ENCODE measurements at regions not wholly inside any gene's neighbourhood (a gene's known extent, or its start where the extent isn't known, plus 50 kb on each side); places are given as distances from the start of the nearest gene placed in this dataset.
A peak's percentile ranks its signal among the peaks of the same experiment; 100 is the strongest.
"Not testable (repeated sequence)": the region's sequence is repeated elsewhere in the genome, so short reads cannot be mapped to it uniquely, and the experiment has no call there.

GRCh38 chr4:60463857-60464502, 736.1 kb upstream of the ADGRL3 start:
- peaks cover 14% of the 10 kb centered on the region for H3K9me3 Mint-ChIP-seq
- no peak overlapping the region for H3K4me3 Mint-ChIP-seq
- H3K27ac Mint-ChIP-seq, result no peak overlapping the region
- H3K27me3 Mint-ChIP-seq, result no peaks in the 10 kb centered on the region
- TF ChIP-seq CTCF (conservative IDR thresholded peaks at IDR 0.05), result peak; percentile 32
- H3K36me3 Mint-ChIP-seq, result no peaks in the 10 kb centered on the region
- no peaks in the 10 kb centered on the region for H3K4me1 Mint-ChIP-seq (ENCODE audit: unreplicated experiment)
- no peak for DNase-seq (ENCODE audit: extremely low spot score, unreplicated experiment)

- no peaks in the 10 kb centered on the region for H3K27me3 Mint-ChIP-seq
- H3K36me3 Mint-ChIP-seq, result no peaks in the 10 kb centered on the region
- no peak for TF ChIP-seq CTCF (conservative IDR thresholded peaks at IDR 0.05)
- H3K4me1 Mint-ChIP-seq (ENCODE audit: unreplicated experiment), result no peaks in the 10 kb centered on the region
- H3K9me3 Mint-ChIP-seq, result no peaks in the 10 kb centered on the region
- no peak overlapping the region for H3K4me3 Mint-ChIP-seq
- no peak for DNase-seq (ENCODE audit: extremely low spot score, unreplicated experiment)
- no peak overlapping the region for H3K27ac Mint-ChIP-seq
Observed at GRCh38 chr4:60482921-60483351, 717.2 kb upstream of the ADGRL3 start.

GRCh38 chr4:60485276-60485675, 714.9 kb upstream of the ADGRL3 start:
- TF ChIP-seq CTCF (conservative IDR thresholded peaks at IDR 0.05), result no peak
- DNase-seq (ENCODE audit: extremely low spot score, unreplicated experiment), result no peak
- Mint-ChIP-seq H3K27ac (no peak overlapping the region), H3K4me3 (no peak overlapping the region), H3K27me3 (no peaks in the 10 kb centered on the region), H3K4me1 (ENCODE audit: unreplicated experiment) (no peaks in the 10 kb centered on the region), H3K36me3 (no peaks in the 10 kb centered on the region), H3K9me3 (no peaks in the 10 kb centered on the region)

GRCh38 chr4:60487118-60487761, 712.9 kb upstream of the ADGRL3 start:
- H3K27ac Mint-ChIP-seq; H3K9me3 Mint-ChIP-seq; H3K27me3 Mint-ChIP-seq; DNase-seq (ENCODE audit: extremely low spot score, unreplicated experiment); H3K4me3 Mint-ChIP-seq; H3K36me3 Mint-ChIP-seq; H3K4me1 Mint-ChIP-seq (ENCODE audit: unreplicated experiment): not testable (repeated sequence)

GRCh38 chr4:60500810-60501209, 699.3 kb upstream of the ADGRL3 start:
- no peak for TF ChIP-seq CTCF (conservative IDR thresholded peaks at IDR 0.05)
- Mint-ChIP-seq H3K4me3 (no peak overlapping the region), H3K4me1 (ENCODE audit: unreplicated experiment) (peaks cover 6% of the 10 kb centered on the region), H3K27me3 (no peaks in the 10 kb centered on the region), H3K9me3 (peaks cover 5% of the 10 kb centered on the region), H3K36me3 (no peaks in the 10 kb centered on the region), H3K27ac (no peak overlapping the region)
- DNase-seq (ENCODE audit: extremely low spot score, unreplicated experiment), result no peak

- no peaks in the 10 kb centered on the region for H3K27me3 Mint-ChIP-seq
Observed at GRCh38 chr4:60502733-60503132, 697.4 kb upstream of the ADGRL3 start.

More at GRCh38 chr4:60502733-60503132, 697.4 kb upstream of the ADGRL3 start:
- Mint-ChIP-seq H3K36me3 (no peaks in the 10 kb centered on the region), H3K4me3 (no peak overlapping the region), H3K27ac (no peak overlapping the region), H3K9me3 (peaks cover 5% of the 10 kb centered on the region), H3K4me1 (ENCODE audit: unreplicated experiment) (peaks cover 6% of the 10 kb centered on the region)
- TF ChIP-seq CTCF (conservative IDR thresholded peaks at IDR 0.05), result no peak
- DNase-seq (ENCODE audit: extremely low spot score, unreplicated experiment), result no peak

All from type B pancreatic cell (in vitro differentiated cells).